IMR-90 (cell line): ENCODE measurements at regions not wholly inside any gene's neighbourhood (a gene's known extent, or its start where the extent isn't known, plus 50 kb on each side); places are given as distances from the start of the nearest gene placed in this dataset.

Source experiments
- ATAC-seq: fragments of 200-7000 bp; cut with Tn5 transposase; 2 replicates; pipeline ENCODE4 v1.9.1; 2020; ENCODE audit warnings: low read depth, mild to moderate bottlenecking, moderate library complexity
- BruUV-seq: library from RNA; stranded (reverse); fragments of 400-500 nt; replicated peaks from 2 replicates; lab custom pipeline; 2021; lab: Mats Ljungman, UMichigan
- CTCF ChIA-PET: fragments of 300-600 bp; formaldehyde crosslinking; extraction: SDS; loops from one replicate; lab custom pipeline; 2021; ENCODE audit warnings: antibody characterized with exemption; lab: Yijun Ruan, JAX
- POLR2A ChIA-PET: fragments of 300-600 bp; sonication (Branson Sonifier 250); formaldehyde crosslinking; loops from one replicate; lab custom pipeline; 2022; ENCODE audit warnings: antibody characterized with exemption; ENCODE audit not compliant: unreplicated experiment; lab: Charles Lee
- DNase-seq: peaks from one replicate; pipeline ENCODE4 v3.0.0; 2013
- H2AFZ ChIP-seq: replicated peaks from 2 replicates; pipeline ENCODE3; 2013; ENCODE audit warnings: low read length, mild to moderate bottlenecking; ENCODE audit not compliant: poor library complexity
- H2AK5ac ChIP-seq: 2 replicates; pipeline ENCODE4 v1.6.1; 2013; ENCODE audit warnings: low read depth, low read length, inconsistent platforms
- H2AK9ac ChIP-seq: replicated peaks from 2 replicates; pipeline ENCODE3; 2013; ENCODE audit warnings: mild to moderate bottlenecking, low read depth, low read length, moderate library complexity; ENCODE audit not compliant: poor library complexity
- H2BK120ac ChIP-seq: 2 replicates; pipeline ENCODE4 v1.6.1; 2013; ENCODE audit warnings: low read depth, low read length, inconsistent platforms
- H2BK15ac ChIP-seq: 3 replicates; pipeline ENCODE4 v1.6.1; 2013; ENCODE audit warnings: low read depth, low read length, inconsistent platforms
- H2BK20ac ChIP-seq: 2 replicates; pipeline ENCODE4 v1.6.1; 2013; ENCODE audit warnings: low read depth, mild to moderate bottlenecking, inconsistent platforms, low read length, moderate library complexity
- H2BK5ac ChIP-seq: 2 replicates; pipeline ENCODE4 v1.6.1; 2013; ENCODE audit warnings: mild to moderate bottlenecking, low read depth, low read length, inconsistent platforms; ENCODE audit not compliant: poor library complexity, severe bottlenecking
- H3K14ac ChIP-seq: replicated peaks from 2 replicates; pipeline ENCODE4 v1.6.1; 2013; ENCODE audit warnings: low read depth, low read length, inconsistent platforms
- H3K18ac ChIP-seq: 2 replicates; pipeline ENCODE4 v1.6.1; 2013; ENCODE audit warnings: low read depth, low read length, control low read depth
- H3K23ac ChIP-seq: 2 replicates; pipeline ENCODE4 v1.6.1; 2013; ENCODE audit warnings: low read depth, low read length, inconsistent platforms
- H3K27ac ChIP-seq: 2 replicates; pipeline ENCODE4 v1.5.1; 2013; ENCODE audit warnings: mild to moderate bottlenecking, control low read depth, low read length; ENCODE audit not compliant: insufficient read depth
- H3K27me3 ChIP-seq: 2 replicates; pipeline ENCODE4 v1.6.1; 2013; ENCODE audit warnings: low read length; ENCODE audit not compliant: control insufficient read depth, insufficient read depth
- H3K36me3 ChIP-seq: 2 replicates; pipeline ENCODE4 v1.6.1; 2013; ENCODE audit warnings: low read length, mixed read lengths; ENCODE audit not compliant: control insufficient read depth, insufficient read depth
- H3K4ac ChIP-seq: 2 replicates; pipeline ENCODE4 v1.6.1; 2013; ENCODE audit warnings: low read depth, low read length, inconsistent platforms
- H3K4me1 ChIP-seq: 2 replicates; pipeline ENCODE4 v1.6.1; 2013; ENCODE audit warnings: low read length, mixed read lengths; ENCODE audit not compliant: control insufficient read depth, insufficient read depth
- H3K4me2 ChIP-seq: 2 replicates; pipeline ENCODE4 v1.6.1; 2013; ENCODE audit warnings: low read depth, mild to moderate bottlenecking, control low read depth, low read length, moderate library complexity
- H3K4me3 ChIP-seq: 2 replicates; pipeline ENCODE4 v1.5.1; 2013; ENCODE audit warnings: low read depth, mild to moderate bottlenecking, control low read depth, low read length, moderate library complexity; ENCODE audit not compliant: insufficient read depth
- H3K56ac ChIP-seq: 2 replicates; pipeline ENCODE4 v1.6.1; 2013; ENCODE audit warnings: low read length, inconsistent platforms; ENCODE audit not compliant: insufficient read depth; ENCODE audit errors: extremely low read depth
- H3K79me1 ChIP-seq, 2 experiments: 2 replicates each; pipeline ENCODE4 v1.6.1; 2013; ENCODE audit warnings: low read length in 2 of 2, inconsistent platforms in 1 of 2, low read depth in 1 of 2
- H3K9ac ChIP-seq: 2 replicates; pipeline ENCODE4 v1.6.1; 2013; ENCODE audit warnings: low read depth, low read length, control low read depth
- H3K9me1 ChIP-seq: 2 replicates; pipeline ENCODE4 v1.6.1; 2013; ENCODE audit warnings: low read length, inconsistent platforms; ENCODE audit not compliant: insufficient read depth
- H3K9me3 ChIP-seq: 2 replicates; pipeline ENCODE4 v1.6.1; 2013; ENCODE audit warnings: low read length; ENCODE audit not compliant: control insufficient read depth, insufficient read depth
- H4K20me1 ChIP-seq: 2 replicates; pipeline ENCODE4 v1.6.1; 2013; ENCODE audit warnings: low read length, inconsistent platforms; ENCODE audit not compliant: insufficient read depth
- H4K5ac ChIP-seq: 2 replicates; pipeline ENCODE4 v1.6.1; 2013; ENCODE audit warnings: mild to moderate bottlenecking, low read depth, low read length, control low read depth
- H4K8ac ChIP-seq, 2 experiments: 2 replicates each; pipeline ENCODE4 v1.6.1; 2013; ENCODE audit warnings: low read depth in 2 of 2, low read length in 2 of 2, control low read depth in 1 of 2, inconsistent platforms in 1 of 2
- H4K91ac ChIP-seq: 2 replicates; pipeline ENCODE4 v1.6.1; 2013; ENCODE audit warnings: low read depth, low read length, inconsistent platforms; ENCODE audit not compliant: insufficient read depth
- CEBPB ChIP-seq: IDR thresholded peaks from 2 replicates; pipeline ENCODE4 v1.6.1; 2012; ENCODE audit warnings: low read depth, low read length, improper control_type of control experiment
- CHD1 ChIP-seq: IDR thresholded peaks from 2 replicates; pipeline ENCODE4 v1.6.1; 2012; ENCODE audit warnings: low read depth, low read length, improper control_type of control experiment
- FOS ChIP-seq: fragments of 150-350 bp; IDR thresholded peaks from 2 replicates; pipeline ENCODE4 v1.6.1; 2016; ENCODE audit warnings: low read depth, low read length
- MAFK ChIP-seq: IDR thresholded peaks from 2 replicates; pipeline ENCODE4 v1.6.1; 2012; ENCODE audit warnings: low read depth, low read length, improper control_type of control experiment
- MAZ ChIP-seq: IDR thresholded peaks from 2 replicates; pipeline ENCODE4 v1.6.1; 2012; ENCODE audit warnings: low read depth, mild to moderate bottlenecking, low read length, improper control_type of control experiment, moderate library complexity, borderline replicate concordance
- MXI1 ChIP-seq: IDR thresholded peaks from 2 replicates; pipeline ENCODE4 v1.6.1; 2012; ENCODE audit warnings: low read depth, mild to moderate bottlenecking, low read length, moderate library complexity, borderline replicate concordance
- NFE2L2 ChIP-seq: fragments of 150-350 bp; IDR thresholded peaks from 2 replicates; pipeline ENCODE4 v1.6.1; 2016; ENCODE audit warnings: low read depth, mild to moderate bottlenecking, low read length
- RAD21 ChIP-seq: IDR thresholded peaks from 2 replicates; pipeline ENCODE4 v1.6.1; 2012; ENCODE audit warnings: low read length, improper control_type of control experiment
- RCOR1 ChIP-seq: IDR thresholded peaks from 2 replicates; pipeline ENCODE4 v1.6.1; 2012; ENCODE audit warnings: mild to moderate bottlenecking, low read length, improper control_type of control experiment; ENCODE audit not compliant: insufficient replicate concordance
- RFX5 ChIP-seq: IDR thresholded peaks from 2 replicates; pipeline ENCODE4 v1.8.0; 2012; ENCODE audit warnings: low read depth, mild to moderate bottlenecking, low read length, moderate library complexity
- USF2 ChIP-seq: fragments of 150-350 bp; IDR thresholded peaks from 2 replicates; pipeline ENCODE4 v1.6.1; 2017; ENCODE audit warnings: mild to moderate bottlenecking, antibody characterized with exemption, low read length, low read depth
- WGBS, 2 experiments: methylation state at CpG; one replicate each; pipeline versions ENCODE4 v1.1.5 to v1.1.7; 2013; ENCODE audit warnings: missing lambda C conversion rate in 2 of 2; ENCODE audit not compliant: insufficient read length in 1 of 2; ENCODE audit errors: extremely low coverage in 2 of 2; 5-methylcytosine and 5-hydroxymethylcytosine counted together
- dilution Hi-C: fragments of 300-500 bp; cut with HindIII; formaldehyde crosslinking; loops from one replicate; pipeline ENCODE4 v1.14.3; 2018; ENCODE audit warnings: low sequenced_read_pairs; ENCODE audit not compliant: unreplicated experiment
- in situ Hi-C: fragments of 300-500 bp; cut with MboI; formaldehyde crosslinking; loops from 3 replicates; pipeline ENCODE4 v1.14.3; 2019; ENCODE audit warnings: low sequenced_read_pairs, inconsistent platforms, mixed read lengths
- intact Hi-C: fragments of 100-400 bp; cut with micrococcal nuclease; formaldehyde crosslinking; loops from 2 replicates; pipeline ENCODE4 v1.10.0; 2022
- TF ChIP-seq, protein P1 (sequence below): fragments of 150-350 bp; IDR thresholded peaks from 2 replicates; pipeline ENCODE4 v1.6.1; 2016; ENCODE audit warnings: low read depth, mild to moderate bottlenecking, low read length, moderate library complexity, borderline replicate concordance

DNA sequence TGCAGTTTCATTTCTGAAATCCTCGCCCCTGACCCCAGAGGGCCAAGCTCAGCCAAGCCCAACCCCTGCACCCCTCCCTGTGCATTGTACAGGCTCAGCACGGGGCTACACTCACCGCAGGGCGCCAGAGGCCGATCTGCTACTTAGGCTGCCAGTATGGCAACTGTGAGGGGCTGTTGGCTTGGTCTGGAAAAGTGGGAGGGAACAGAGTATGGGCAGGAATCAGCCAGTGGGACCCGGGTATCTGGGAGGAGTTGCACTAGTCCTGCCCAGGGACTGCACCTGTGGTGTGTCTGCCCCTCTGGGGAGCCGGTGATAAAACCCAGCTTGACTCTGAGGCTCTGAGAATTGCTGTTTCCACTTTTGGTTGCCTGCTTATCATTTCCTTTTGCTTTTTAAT is 167.4 kb upstream of the KIF2A start:
- no peak overlapping the region for H3K4ac ChIP-seq
- in situ Hi-C loops, result loop anchor here (25.0 kb wide), 1 partner anchor 1076 kb away; no protein-coding TSS in a partner anchor

More for the DNA sequence above, 167.4 kb upstream of the KIF2A start:
- POLR2A ChIA-PET, result no interaction called here
- intact Hi-C loops (no loop called here), dilution Hi-C loops (no loop called here)
- no peaks in the 10 kb centered on the region for H3K9me1 ChIP-seq
- H3K27me3 ChIP-seq, result no peaks in the 10 kb centered on the region; the same call in none of the 2 replicates
- H3K27ac ChIP-seq, result no peak overlapping the region
- H3K4me1 ChIP-seq, result no peaks in the 10 kb centered on the region
- H2BK5ac ChIP-seq, result no peak overlapping the region
- no peaks in the 10 kb centered on the region for H3K9me3 ChIP-seq
- no peak overlapping the region for H2BK120ac ChIP-seq
- BruUV-seq, result no TSS peak
- CTCF ChIA-PET, result no interaction called here
- H4K20me1 ChIP-seq, result no peaks in the 10 kb centered on the region
- no peak overlapping the region for H2BK15ac ChIP-seq
- WGBS, 2 experiments, result no CpG with 5 or more reads among the region's 7 CpGs
- H3K4me2 ChIP-seq, result no peak overlapping the region
- no peak overlapping the region for H2AFZ ChIP-seq
- H3K23ac ChIP-seq, result no peak overlapping the region
- H2BK20ac ChIP-seq, result no peak overlapping the region
- H3K36me3 ChIP-seq, result no peaks in the 10 kb centered on the region
- H4K91ac ChIP-seq, result no peak overlapping the region
- H3K56ac ChIP-seq, result no peak overlapping the region
- H4K5ac ChIP-seq, result no peak overlapping the region
- H4K8ac ChIP-seq, result no peak overlapping the region
- H3K9ac ChIP-seq, result no peak overlapping the region
- no peak overlapping the region for H3K14ac ChIP-seq
- no peak overlapping the region for H2AK5ac ChIP-seq
- TF ChIP-seq NFE2L2 (no peak), RAD21 (no peak), RFX5 (no peak), USF2 (no peak), CHD1 (no peak), CEBPB (no peak), MAZ (no peak), RCOR1 (no peak), MAFK (no peak), FOS (no peak), MXI1 (no peak)
- TF ChIP-seq, protein P1, sequence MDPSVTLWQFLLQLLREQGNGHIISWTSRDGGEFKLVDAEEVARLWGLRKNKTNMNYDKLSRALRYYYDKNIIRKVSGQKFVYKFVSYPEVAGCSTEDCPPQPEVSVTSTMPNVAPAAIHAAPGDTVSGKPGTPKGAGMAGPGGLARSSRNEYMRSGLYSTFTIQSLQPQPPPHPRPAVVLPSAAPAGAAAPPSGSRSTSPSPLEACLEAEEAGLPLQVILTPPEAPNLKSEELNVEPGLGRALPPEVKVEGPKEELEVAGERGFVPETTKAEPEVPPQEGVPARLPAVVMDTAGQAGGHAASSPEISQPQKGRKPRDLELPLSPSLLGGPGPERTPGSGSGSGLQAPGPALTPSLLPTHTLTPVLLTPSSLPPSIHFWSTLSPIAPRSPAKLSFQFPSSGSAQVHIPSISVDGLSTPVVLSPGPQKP, result no peak
- no peak overlapping the region for H2AK9ac ChIP-seq
- H3K79me1 ChIP-seq, result no peaks in the 10 kb centered on the region
- DNase-seq, result no peak
- H3K18ac ChIP-seq, result no peak overlapping the region
- no peak for ATAC-seq
- no peak overlapping the region for H3K4me3 ChIP-seq
